ENCODE measurements at regions not wholly inside any gene's neighbourhood (a gene's known extent, or its start where the extent isn't known, plus 50 kb on each side); places are given as distances from the start of the nearest gene placed in this dataset.

DNA sequence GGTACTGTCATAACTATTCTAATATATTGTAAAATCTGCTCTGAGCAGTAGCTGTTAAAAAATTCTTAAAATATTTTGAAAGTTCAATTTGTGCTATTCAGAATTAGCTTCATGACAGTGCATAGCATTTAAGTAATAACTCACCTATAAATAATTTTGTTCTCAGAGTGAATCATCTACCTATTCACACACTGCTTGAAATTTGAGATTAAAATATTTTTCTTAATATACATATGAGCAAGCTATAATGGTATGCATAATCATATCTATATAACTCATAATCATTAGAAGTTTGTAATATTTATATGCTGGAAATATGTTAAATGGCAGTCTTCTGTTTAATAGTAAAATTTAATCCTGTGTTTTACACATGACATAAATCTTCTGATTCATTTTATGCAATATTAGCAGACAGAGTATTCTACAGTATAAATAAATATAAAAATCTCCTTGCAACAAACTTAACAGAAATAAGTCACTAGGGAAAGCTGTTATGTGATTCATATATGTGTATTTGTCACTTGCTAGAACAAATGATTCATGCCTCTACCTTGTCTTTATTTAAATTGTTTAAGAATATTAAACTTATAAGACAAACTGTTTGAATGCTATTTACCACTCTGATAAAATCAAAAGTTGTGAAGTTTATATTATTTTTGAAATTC lies 710.8 kb downstream of the PLOD2 start:
- no peaks in the 10 kb centered on the region for H3K27me3 Mint-ChIP-seq (ENCODE audit: insufficient read depth, low read depth, poor library complexity)
- no peaks in the 10 kb centered on the region for H3K9me2 ChIP-seq (ENCODE audit: insufficient read depth)
- no peak overlapping the region for H2AFZ ChIP-seq
- H3K4me3 ChIP-seq, result no peak overlapping the region
- H3K4me1 Mint-ChIP-seq, result no peaks in the 10 kb centered on the region; the same call in 2 of the 3 replicates
- no peak overlapping the region for H3K4me3 Mint-ChIP-seq
- no peak for ATAC-seq
- H4K20me1 ChIP-seq (replicated peaks; ENCODE audit: insufficient read depth), result no peaks in the 10 kb centered on the region
- no peak overlapping the region for H3K27ac ChIP-seq (ENCODE audit: low read depth)
- H3K27me3 ChIP-seq (ENCODE audit: insufficient read depth), result no peaks in the 10 kb centered on the region
- no peak for TF ChIP-seq REST (IDR thresholded peaks at IDR 0.05; ENCODE audit: unreplicated experiment)
- no peak for TF ChIP-seq CREB1 (CRISPR knock-in tag; IDR thresholded peaks at IDR 0.05; ENCODE audit: low read depth)
- H3K36me3 Mint-ChIP-seq (ENCODE audit: low read depth), result no peaks in the 10 kb centered on the region
- no peaks in the 10 kb centered on the region for H3F3A ChIP-seq (replicated peaks; ENCODE audit: low read depth)
- DNase-seq (ENCODE audit: low spot score), result no peak
- H3K9me3 Mint-ChIP-seq, result no peaks in the 10 kb centered on the region
- H3K79me2 ChIP-seq (replicated peaks; ENCODE audit: insufficient read depth), result no peaks in the 10 kb centered on the region
- no peaks in the 10 kb centered on the region for H3K36me3 ChIP-seq (ENCODE audit: insufficient read depth)
- H3K27ac Mint-ChIP-seq, result no peak overlapping the region
- no peaks in the 10 kb centered on the region for H3K4me1 ChIP-seq (ENCODE audit: insufficient read depth)
- H3K4me2 ChIP-seq, result no peak overlapping the region

DNA sequence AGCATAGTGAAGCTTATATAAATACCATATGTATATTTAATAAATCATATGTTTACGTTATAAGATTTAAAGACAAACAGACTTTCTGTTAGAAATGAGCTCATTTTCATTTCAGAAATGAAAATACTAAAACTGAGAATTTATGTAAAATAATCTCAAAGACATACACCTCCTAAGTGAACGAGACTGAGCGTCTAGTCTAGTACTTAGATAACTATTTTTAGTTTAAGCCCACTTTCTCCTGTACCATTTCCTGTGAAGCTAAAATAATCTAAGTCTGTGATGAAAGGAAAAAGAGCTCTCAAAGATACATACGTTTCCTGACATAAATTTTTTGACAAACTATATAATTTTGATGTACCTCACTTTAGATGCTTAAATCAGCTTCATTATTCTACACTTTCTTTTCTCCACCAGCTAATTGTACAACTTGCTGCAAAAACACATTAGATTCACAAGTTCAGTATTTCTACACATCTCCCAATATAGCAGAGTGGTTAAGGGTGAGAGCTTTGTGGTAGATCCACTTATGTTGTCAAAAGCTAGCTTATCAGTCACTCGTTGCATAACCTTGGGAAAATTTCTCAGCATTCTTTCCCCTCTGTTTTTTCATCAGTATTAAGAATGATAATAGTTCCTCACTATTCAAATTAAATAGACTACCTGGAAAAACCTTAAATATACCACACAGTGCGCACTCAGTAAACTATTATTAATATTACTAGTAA lies 703.0 kb downstream of the PLOD2 start:
- Mint-ChIP-seq H3K27ac (no peak overlapping the region), H3K4me3 (no peak overlapping the region), H3K9me3 (no peaks in the 10 kb centered on the region), H3K4me1 (no peaks in the 10 kb centered on the region), H3K27me3 (ENCODE audit: insufficient read depth, low read depth, poor library complexity) (no peaks in the 10 kb centered on the region), H3K36me3 (ENCODE audit: low read depth) (no peaks in the 10 kb centered on the region)
- H3F3A ChIP-seq (replicated peaks; ENCODE audit: low read depth), result no peaks in the 10 kb centered on the region
- no peak for ATAC-seq
- H3K4me3 ChIP-seq, result no peak overlapping the region
- no peak for DNase-seq (ENCODE audit: low spot score)
- H3K4me2 ChIP-seq, result no peak overlapping the region
- H3K79me2 ChIP-seq (replicated peaks; ENCODE audit: insufficient read depth), result no peaks in the 10 kb centered on the region
- no peaks in the 10 kb centered on the region for H3K36me3 ChIP-seq (ENCODE audit: insufficient read depth)
- H3K4me1 ChIP-seq (ENCODE audit: insufficient read depth), result no peaks in the 10 kb centered on the region
- H3K27me3 ChIP-seq (ENCODE audit: insufficient read depth), result no peaks in the 10 kb centered on the region
- no peak overlapping the region for H2AFZ ChIP-seq
- no peak overlapping the region for H3K27ac ChIP-seq (ENCODE audit: low read depth)
- H3K9me2 ChIP-seq (ENCODE audit: insufficient read depth), result no peaks in the 10 kb centered on the region
- no peaks in the 10 kb centered on the region for H4K20me1 ChIP-seq (replicated peaks; ENCODE audit: insufficient read depth)
- TF ChIP-seq, protein P1, sequence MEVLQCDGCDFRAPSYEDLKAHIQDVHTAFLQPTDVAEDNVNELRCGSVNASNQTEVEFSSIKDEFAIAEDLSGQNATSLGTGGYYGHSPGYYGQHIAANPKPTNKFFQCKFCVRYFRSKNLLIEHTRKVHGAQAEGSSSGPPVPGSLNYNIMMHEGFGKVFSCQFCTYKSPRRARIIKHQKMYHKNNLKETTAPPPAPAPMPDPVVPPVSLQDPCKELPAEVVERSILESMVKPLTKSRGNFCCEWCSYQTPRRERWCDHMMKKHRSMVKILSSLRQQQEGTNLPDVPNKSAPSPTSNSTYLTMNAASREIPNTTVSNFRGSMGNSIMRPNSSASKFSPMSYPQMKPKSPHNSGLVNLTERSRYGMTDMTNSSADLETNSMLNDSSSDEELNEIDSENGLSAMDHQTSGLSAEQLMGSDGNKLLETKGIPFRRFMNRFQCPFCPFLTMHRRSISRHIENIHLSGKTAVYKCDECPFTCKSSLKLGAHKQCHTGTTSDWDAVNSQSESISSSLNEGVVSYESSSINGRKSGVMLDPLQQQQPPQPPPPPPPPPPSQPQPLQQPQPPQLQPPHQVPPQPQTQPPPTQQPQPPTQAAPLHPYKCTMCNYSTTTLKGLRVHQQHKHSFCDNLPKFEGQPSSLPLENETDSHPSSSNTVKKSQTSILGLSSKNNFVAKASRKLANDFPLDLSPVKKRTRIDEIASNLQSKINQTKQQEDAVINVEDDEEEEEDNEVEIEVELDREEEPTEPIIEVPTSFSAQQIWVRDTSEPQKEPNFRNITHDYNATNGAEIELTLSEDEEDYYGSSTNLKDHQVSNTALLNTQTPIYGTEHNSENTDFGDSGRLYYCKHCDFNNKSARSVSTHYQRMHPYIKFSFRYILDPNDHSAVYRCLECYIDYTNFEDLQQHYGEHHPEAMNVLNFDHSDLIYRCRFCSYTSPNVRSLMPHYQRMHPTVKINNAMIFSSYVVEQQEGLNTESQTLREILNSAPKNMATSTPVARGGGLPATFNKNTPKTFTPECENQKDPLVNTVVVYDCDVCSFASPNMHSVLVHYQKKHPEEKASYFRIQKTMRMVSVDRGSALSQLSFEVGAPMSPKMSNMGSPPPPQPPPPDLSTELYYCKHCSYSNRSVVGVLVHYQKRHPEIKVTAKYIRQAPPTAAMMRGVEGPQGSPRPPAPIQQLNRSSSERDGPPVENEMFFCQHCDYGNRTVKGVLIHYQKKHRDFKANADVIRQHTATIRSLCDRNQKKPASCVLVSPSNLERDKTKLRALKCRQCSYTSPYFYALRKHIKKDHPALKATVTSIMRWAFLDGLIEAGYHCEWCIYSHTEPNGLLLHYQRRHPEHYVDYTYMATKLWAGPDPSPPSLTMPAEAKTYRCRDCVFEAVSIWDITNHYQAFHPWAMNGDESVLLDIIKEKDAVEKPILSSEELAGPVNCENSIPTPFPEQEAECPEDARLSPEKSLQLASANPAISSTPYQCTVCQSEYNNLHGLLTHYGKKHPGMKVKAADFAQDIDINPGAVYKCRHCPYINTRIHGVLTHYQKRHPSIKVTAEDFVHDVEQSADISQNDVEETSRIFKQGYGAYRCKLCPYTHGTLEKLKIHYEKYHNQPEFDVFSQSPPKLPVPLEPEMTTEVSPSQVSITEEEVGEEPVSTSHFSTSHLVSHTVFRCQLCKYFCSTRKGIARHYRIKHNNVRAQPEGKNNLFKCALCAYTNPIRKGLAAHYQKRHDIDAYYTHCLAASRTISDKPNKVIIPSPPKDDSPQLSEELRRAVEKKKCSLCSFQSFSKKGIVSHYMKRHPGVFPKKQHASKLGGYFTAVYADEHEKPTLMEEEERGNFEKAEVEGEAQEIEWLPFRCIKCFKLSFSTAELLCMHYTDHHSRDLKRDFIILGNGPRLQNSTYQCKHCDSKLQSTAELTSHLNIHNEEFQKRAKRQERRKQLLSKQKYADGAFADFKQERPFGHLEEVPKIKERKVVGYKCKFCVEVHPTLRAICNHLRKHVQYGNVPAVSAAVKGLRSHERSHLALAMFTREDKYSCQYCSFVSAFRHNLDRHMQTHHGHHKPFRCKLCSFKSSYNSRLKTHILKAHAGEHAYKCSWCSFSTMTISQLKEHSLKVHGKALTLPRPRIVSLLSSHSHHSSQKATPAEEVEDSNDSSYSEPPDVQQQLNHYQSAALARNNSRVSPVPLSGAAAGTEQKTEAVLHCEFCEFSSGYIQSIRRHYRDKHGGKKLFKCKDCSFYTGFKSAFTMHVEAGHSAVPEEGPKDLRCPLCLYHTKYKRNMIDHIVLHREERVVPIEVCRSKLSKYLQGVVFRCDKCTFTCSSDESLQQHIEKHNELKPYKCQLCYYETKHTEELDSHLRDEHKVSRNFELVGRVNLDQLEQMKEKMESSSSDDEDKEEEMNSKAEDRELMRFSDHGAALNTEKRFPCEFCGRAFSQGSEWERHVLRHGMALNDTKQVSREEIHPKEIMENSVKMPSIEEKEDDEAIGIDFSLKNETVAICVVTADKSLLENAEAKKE (CRISPR knock-in tag; IDR thresholded peaks at IDR 0.05), result no peak
- no peak for TF ChIP-seq REST (IDR thresholded peaks at IDR 0.05; ENCODE audit: unreplicated experiment)
- no peak for TF ChIP-seq JUNB (IDR thresholded peaks at IDR 0.05; ENCODE audit: unreplicated experiment)
- no peak for TF ChIP-seq ZNF331 (CRISPR knock-in tag; IDR thresholded peaks at IDR 0.05; ENCODE audit: low read depth)
